Natural killer cell (primary cell): ENCODE measurements at regions not wholly inside any gene's neighbourhood (a gene's known extent, or its start where the extent isn't known, plus 50 kb on each side); places are given as distances from the start of the nearest gene placed in this dataset.

Source experiments
- ATAC-seq, 3 donors: fragments of 150-1000 bp in 2 of 3; fragments of 200-7000 bp in 1 of 3; cut with Tn5 transposase; 1 replicate in 1 of 3; 2 replicates in 2 of 3; pipeline ENCODE4 v1.10.0; 2021; ENCODE audit warnings: mild to moderate bottlenecking in 2 of 3, moderate library complexity in 2 of 3
- DNase-seq, 2 donors: peaks; one replicate each; pipeline versions ENCODE4 v3.0.0 to v3.0.0-alpha.2; 2013 to 2021; ENCODE audit warnings: mixed read lengths in 1 of 2
- H3K27ac ChIP-seq: one replicate; pipeline ENCODE4 v1.5.1; 2013; ENCODE audit warnings: mild to moderate bottlenecking, low read length
- H3K27me3 ChIP-seq: one replicate; pipeline ENCODE4 v1.6.1; 2013; ENCODE audit warnings: low read length; ENCODE audit not compliant: control insufficient read depth, insufficient read depth
- H3K36me3 ChIP-seq: one replicate; pipeline ENCODE4 v1.6.1; 2013; ENCODE audit warnings: low read length; ENCODE audit not compliant: control insufficient read depth, insufficient read depth
- H3K4me1 ChIP-seq: one replicate; pipeline ENCODE4 v1.6.1; 2013; ENCODE audit warnings: low read length; ENCODE audit not compliant: control insufficient read depth, insufficient read depth
- H3K4me3 ChIP-seq: one replicate; pipeline ENCODE4 v1.5.1; 2013; ENCODE audit warnings: low read length
- H3K9me3 ChIP-seq: one replicate; pipeline ENCODE4 v1.6.1; 2013; ENCODE audit warnings: low read length; ENCODE audit not compliant: control insufficient read depth, insufficient read depth
- H3K27ac Mint-ChIP-seq, 2 donors: one replicate each; pipeline ENCODE4 v1.8.0; 2022; ENCODE audit warnings: mild to moderate bottlenecking in 2 of 2, mixed read lengths in 2 of 2, moderate library complexity in 1 of 2
- H3K27me3 Mint-ChIP-seq, 2 donors: one replicate each; pipeline ENCODE4 v1.8.0; 2022; ENCODE audit warnings: low read depth in 2 of 2, mixed read lengths in 2 of 2
- H3K36me3 Mint-ChIP-seq: one replicate; pipeline ENCODE4 v1.8.0; 2022; ENCODE audit warnings: mixed read lengths
- H3K4me1 Mint-ChIP-seq, 2 donors: one replicate each; pipeline ENCODE4 v1.8.0; 2022; ENCODE audit warnings: mixed read lengths in 2 of 2
- H3K4me3 Mint-ChIP-seq: one replicate; pipeline ENCODE4 v1.8.0; 2022; ENCODE audit warnings: mild to moderate bottlenecking, moderate library complexity, mixed read lengths
- H3K9me3 Mint-ChIP-seq, 2 donors: one replicate each; pipeline ENCODE4 v1.8.0; 2022; ENCODE audit warnings: mixed read lengths in 2 of 2
- CTCF ChIP-seq: fragments of 200-600 bp; IDR thresholded peaks from one replicate; pipeline ENCODE4 v1.8.0; 2022; ENCODE audit warnings: antibody characterized with exemption
- WGBS: methylation state at CpG from one replicate; pipeline ENCODE4 v1.1.7; 2013; ENCODE audit warnings: missing lambda C conversion rate; ENCODE audit not compliant: insufficient coverage; 5-methylcytosine and 5-hydroxymethylcytosine counted together
- intact Hi-C: fragments of 100-400 bp; cut with micrococcal nuclease; formaldehyde crosslinking; loops from one replicate; pipeline ENCODE4 v1.14.2; 2022

GRCh38 chr7:27388561-27388960 is 146.0 kb downstream of the EVX1 start:
- Mint-ChIP-seq H3K36me3 (no peaks in the 10 kb centered on the region), H3K27ac (no peak overlapping the region), H3K27me3 (peaks cover 21 to 41% of the 10 kb centered on the region in 2 donors), H3K4me3 (no peak overlapping the region), H3K4me1 (no peaks in the 10 kb centered on the region), H3K9me3 (no peaks in the 10 kb centered on the region)
- H3K4me1 ChIP-seq: no peaks in the 10 kb centered on the region
- TF ChIP-seq CTCF: no peak
- WGBS: 82% methylated on average over 7 of the region's 7 CpGs
- DNase-seq (no peak), ATAC-seq (no peak)
- no peaks in the 10 kb centered on the region for H3K36me3 ChIP-seq
- H3K27me3 ChIP-seq: peaks cover 2% of the 10 kb centered on the region
- no peak overlapping the region for H3K27ac ChIP-seq
- H3K4me3 ChIP-seq: no peak overlapping the region
- intact Hi-C loops: no loop called here
- H3K9me3 ChIP-seq: no peaks in the 10 kb centered on the region

GRCh38 chr7:27389496-27389895 is 146.9 kb downstream of the EVX1 start:
- no peak overlapping the region for H3K4me3 ChIP-seq
- H3K4me3 Mint-ChIP-seq: no peak overlapping the region
- no peaks in the 10 kb centered on the region for H3K9me3 Mint-ChIP-seq
- H3K9me3 ChIP-seq: no peaks in the 10 kb centered on the region
- H3K27ac ChIP-seq: no peak overlapping the region
- peaks cover 23 to 47% of the 10 kb centered on the region in 2 donors for H3K27me3 Mint-ChIP-seq
- H3K36me3 Mint-ChIP-seq: no peaks in the 10 kb centered on the region
- 78% methylated on average over 3 of the region's 3 CpGs for WGBS
- H3K4me1 Mint-ChIP-seq: no peaks in the 10 kb centered on the region
- H3K27me3 ChIP-seq: peaks cover 2% of the 10 kb centered on the region
- TF ChIP-seq CTCF: no peak
- H3K4me1 ChIP-seq: no peaks in the 10 kb centered on the region
- no peaks in the 10 kb centered on the region for H3K36me3 ChIP-seq
- DNase-seq (no peak), ATAC-seq (no peak)
- intact Hi-C loops: no loop called here
- no peak overlapping the region for H3K27ac Mint-ChIP-seq

GRCh38 chr7:27392477-27392876 is 149.9 kb downstream of the EVX1 start:
- Histone ChIP-seq H3K9me3 (no peaks in the 10 kb centered on the region), H3K4me3 (no peak overlapping the region), H3K4me1 (no peaks in the 10 kb centered on the region), H3K36me3 (no peaks in the 10 kb centered on the region), H3K27ac (no peak overlapping the region), H3K27me3 (peaks cover 2% of the 10 kb centered on the region)
- peaks cover 18 to 48% of the 10 kb centered on the region in 2 donors for H3K27me3 Mint-ChIP-seq
- H3K4me1 Mint-ChIP-seq: no peaks in the 10 kb centered on the region
- no peak overlapping the region for H3K27ac Mint-ChIP-seq
- DNase-seq: no peak
- intact Hi-C loops: no loop called here
- no peaks in the 10 kb centered on the region for H3K36me3 Mint-ChIP-seq
- H3K9me3 Mint-ChIP-seq: no peaks in the 10 kb centered on the region
- H3K4me3 Mint-ChIP-seq: no peak overlapping the region
- no peak for TF ChIP-seq CTCF
- WGBS: 91% methylated on average over 1 of the region's 1 CpG
- ATAC-seq: no peak

- H3K4me1 ChIP-seq: no peaks in the 10 kb centered on the region
- no CpG with 5 or more reads among the region's 2 CpGs for WGBS
- Mint-ChIP-seq H3K9me3 (no peaks in the 10 kb centered on the region), H3K4me3 (no peak overlapping the region), H3K36me3 (no peaks in the 10 kb centered on the region), H3K4me1 (no peaks in the 10 kb centered on the region), H3K27me3 (peaks cover 11 to 33% of the 10 kb centered on the region in 2 donors), H3K27ac (no peak overlapping the region)
- intact Hi-C loops: no loop called here
- no peak for DNase-seq
- no peak overlapping the region for H3K4me3 ChIP-seq
- no peak for TF ChIP-seq CTCF
- H3K27ac ChIP-seq: no peak overlapping the region
- H3K27me3 ChIP-seq: peaks cover 2% of the 10 kb centered on the region
- no peaks in the 10 kb centered on the region for H3K9me3 ChIP-seq
- no peaks in the 10 kb centered on the region for H3K36me3 ChIP-seq
- no peak for ATAC-seq
These were observed 152.3 kb downstream of the EVX1 start for GRCh38 chr7:27394871-27395270.
